Stimulated activated CD4-positive, alpha-beta T cell treated with anti-CD3 and anti-CD28 coated beads, Interleukin-4, amount 100 ng/mL, for 48 hours (primary cell): ENCODE measurements at regions not wholly inside any gene's neighbourhood (a gene's known extent, or its start where the extent isn't known, plus 50 kb on each side); places are given as distances from the start of the nearest gene placed in this dataset.

Experiments used
- DNase-seq, 2 donors: peaks; one replicate each; pipeline ENCODE4 v3.0.0-alpha.2; 2020; ENCODE audit warnings: low read depth in 2 of 2

DNA sequence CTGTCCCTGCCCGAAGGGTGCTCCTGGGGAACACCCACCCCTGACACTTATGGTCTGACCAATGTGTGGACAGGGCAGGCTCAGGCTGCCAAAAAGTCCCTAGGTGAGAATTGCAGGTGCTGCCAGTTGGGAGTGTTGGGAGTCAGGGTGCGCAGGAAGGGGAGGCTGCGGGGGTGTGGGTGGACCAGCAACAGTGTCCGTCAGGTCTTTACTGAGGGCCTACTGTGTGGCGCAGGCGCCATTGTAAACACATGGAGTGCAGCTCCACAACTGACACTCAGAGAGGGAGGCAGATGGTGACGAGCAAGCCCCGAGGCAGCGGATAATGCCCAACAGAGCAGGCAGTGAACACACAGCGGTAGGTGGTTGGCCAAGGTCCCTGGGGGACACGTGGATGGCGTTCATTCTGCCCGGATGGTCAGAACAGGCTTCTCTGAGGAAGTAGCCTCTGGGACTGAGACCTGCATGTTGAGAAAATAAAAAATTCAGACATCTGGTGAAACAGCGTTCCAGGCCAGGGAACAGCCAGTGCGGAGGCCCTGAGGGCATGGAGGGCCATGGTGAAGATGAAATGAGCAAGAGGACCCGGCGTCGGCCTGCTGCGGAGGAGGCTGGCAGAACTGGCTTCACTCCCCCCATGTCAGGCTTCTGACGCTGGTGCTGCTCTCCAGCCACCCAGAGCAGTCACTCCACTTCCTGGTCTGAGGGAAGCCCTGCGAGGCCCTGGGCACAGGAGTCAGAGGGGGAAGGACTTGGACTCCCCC, 136.2 kb upstream of the ZBTB40 start:
- no peak for DNase-seq

GRCh38 chr1:22317231-22317919, 134.3 kb upstream of the ZBTB40 start:
- DNase-seq: peak; percentile 11 to 13

- no peak for DNase-seq
These were observed 133.8 kb upstream of the ZBTB40 start for GRCh38 chr1:22317920-22318243.

GRCh38 chr1:22318279-22318981, 133.2 kb upstream of the ZBTB40 start:
- no peak for DNase-seq

GRCh38 chr1:22319608-22320007, 132.0 kb upstream of the ZBTB40 start:
- no peak for DNase-seq

DNA sequence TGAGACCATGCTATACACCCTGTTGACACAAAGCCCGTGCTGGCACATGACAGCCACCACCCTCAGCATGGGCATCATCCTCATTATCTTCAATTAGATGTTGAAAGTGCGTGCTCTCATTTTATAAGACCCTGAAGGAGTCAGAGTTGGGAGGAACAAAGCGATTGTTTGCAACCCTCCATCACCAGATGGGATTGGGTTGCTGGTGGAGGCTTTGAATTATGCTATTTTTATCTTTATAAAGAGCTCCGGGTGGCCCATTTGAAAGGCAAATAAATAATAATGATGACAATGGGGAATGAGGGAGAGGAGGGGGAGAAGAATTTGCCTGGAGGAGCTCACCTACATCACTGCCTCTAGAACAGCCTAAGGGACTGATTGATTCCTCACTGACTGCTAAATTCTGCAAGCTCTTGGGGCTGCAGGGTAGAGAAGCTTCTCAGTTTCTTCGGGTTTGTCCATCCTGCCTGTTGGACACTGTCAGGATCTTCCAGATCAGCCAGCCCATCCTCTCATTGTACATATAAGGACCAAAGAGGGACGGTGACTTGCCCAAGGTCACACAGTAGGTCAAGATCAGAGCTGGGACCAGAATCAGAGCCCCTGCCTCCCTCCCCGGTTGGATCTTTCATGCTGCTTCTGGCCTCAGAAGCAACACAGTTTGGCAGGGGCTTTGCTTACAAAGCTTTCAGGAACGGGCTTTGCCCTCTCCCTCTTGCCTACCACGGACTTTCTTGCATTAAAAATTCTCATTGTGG, 130.9 kb upstream of the ZBTB40 start:
- no peak for DNase-seq

GRCh38 chr1:22321917-22322316, 129.7 kb upstream of the ZBTB40 start:
- DNase-seq: no peak

DNA sequence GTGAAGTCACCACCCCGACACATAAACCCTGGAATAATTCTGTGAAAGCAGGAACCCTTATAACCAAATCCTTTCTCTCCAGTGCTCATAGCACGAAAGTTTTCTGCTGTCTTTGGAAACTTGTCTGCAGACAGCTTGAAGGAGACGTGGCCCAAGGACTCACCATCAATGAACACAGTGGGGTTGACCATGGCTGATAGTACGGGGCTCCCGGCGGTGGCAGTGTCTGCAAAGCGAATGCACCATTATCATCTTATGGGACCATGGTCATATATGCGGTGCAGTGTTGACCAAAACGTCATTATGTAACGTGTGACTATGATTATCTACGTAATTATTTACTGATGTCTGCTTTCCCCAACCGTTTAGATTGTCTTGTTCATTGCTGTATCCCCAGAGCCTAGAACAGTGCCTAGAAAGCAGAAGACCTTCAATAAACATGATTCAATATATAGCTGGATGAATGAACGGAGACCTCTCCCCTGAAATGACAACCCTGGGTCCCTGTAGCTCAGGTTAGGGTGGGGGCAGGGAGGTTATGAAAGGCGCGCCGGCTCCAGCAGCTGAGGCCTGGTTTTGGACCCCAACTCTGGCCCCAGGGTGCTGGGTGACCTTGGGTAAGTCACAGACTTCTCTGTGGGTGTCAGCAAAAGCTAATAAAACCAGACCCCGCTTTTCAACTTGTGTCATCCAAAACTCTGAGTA, 128.4 kb upstream of the ZBTB40 start:
- DNase-seq: no peak

- no peak for DNase-seq
These were observed 127.7 kb upstream of the ZBTB40 start for GRCh38 chr1:22323846-22324504.

- DNase-seq: no peak
These were observed 125.9 kb upstream of the ZBTB40 start for GRCh38 chr1:22325531-22326371.

- no peak for DNase-seq
These were observed 125.2 kb upstream of the ZBTB40 start for GRCh38 chr1:22326372-22326915.

DNA sequence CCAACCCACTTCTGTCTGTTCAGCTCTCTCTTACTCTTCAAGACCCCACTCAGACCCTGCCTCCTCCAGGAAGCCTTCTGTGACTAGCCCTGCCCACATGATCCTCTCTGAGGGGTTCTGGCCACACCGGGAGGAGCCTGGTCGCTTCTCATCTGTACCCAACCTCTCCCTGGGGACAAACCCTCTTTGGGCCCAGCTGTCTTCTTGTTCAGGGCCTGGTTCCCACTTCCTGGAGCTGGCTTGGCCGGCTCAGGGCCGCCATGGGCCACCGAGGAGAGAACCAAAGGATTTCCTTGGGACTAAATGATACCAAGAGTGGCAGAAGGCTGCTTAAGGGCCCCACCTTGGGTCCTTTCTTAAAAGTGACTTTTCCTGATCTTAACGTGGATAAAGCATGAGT, 124.7 kb upstream of the ZBTB40 start:
- DNase-seq: no peak

DNA sequence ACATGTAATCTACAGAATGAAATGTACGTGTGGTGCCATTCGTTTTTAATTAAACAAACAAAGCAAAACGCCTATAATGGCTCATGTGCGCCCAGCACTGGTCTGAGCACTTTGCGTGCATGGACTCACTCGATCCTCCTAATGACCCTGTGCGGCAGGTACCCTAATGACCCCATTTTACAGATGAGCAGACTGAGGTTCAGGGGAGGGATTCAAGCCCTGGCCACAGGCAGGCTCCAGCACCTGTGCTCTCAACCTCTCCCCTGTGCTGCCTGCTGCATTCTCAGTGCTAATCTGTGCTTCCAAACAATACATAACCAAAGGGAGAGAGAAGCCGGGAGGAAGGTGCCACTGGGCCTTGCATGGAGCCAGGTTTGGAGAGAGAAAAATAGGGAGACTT, 124.2 kb upstream of the ZBTB40 start:
- no peak for DNase-seq

GRCh38 chr1:22328331-22329147, 123.1 kb upstream of the ZBTB40 start:
- no peak for DNase-seq

GRCh38 chr1:22329148-22329515, 122.5 kb upstream of the ZBTB40 start:
- no peak for DNase-seq

DNA sequence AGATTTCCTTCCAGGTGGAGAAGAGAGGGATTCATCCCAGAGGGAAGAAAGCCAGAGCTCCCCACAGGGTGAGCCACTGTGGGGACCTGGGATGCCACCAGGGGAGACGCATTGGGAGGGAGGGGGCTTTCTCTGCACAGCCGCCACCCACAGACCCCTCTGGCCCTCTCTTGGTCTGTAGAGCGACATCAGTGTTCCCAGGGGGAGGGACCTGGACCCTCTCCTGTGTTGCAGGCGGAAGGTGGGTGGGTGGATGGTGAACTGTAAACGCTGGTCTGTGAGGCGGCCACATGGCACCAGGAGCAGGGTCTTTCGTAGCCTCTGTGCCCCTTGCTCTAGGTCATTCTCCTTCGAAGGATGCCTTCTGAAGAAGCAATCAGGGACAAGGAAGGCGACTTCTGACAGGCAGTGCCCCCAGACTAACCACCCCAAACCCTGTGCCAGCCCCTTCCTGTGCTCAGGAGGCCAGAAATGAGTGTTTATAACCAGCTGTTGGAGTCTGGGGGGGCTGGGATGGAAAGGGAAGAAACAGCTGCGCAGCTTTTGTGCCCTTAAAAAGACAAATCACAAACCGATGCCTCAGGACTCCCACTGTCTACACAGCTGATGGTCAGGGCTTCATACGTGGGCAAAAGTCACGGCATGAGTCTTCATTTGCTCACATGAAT, 121.4 kb upstream of the ZBTB40 start:
- DNase-seq: no peak

- DNase-seq: no peak
These were observed 120.9 kb upstream of the ZBTB40 start for GRCh38 chr1:22330760-22331119.

DNA sequence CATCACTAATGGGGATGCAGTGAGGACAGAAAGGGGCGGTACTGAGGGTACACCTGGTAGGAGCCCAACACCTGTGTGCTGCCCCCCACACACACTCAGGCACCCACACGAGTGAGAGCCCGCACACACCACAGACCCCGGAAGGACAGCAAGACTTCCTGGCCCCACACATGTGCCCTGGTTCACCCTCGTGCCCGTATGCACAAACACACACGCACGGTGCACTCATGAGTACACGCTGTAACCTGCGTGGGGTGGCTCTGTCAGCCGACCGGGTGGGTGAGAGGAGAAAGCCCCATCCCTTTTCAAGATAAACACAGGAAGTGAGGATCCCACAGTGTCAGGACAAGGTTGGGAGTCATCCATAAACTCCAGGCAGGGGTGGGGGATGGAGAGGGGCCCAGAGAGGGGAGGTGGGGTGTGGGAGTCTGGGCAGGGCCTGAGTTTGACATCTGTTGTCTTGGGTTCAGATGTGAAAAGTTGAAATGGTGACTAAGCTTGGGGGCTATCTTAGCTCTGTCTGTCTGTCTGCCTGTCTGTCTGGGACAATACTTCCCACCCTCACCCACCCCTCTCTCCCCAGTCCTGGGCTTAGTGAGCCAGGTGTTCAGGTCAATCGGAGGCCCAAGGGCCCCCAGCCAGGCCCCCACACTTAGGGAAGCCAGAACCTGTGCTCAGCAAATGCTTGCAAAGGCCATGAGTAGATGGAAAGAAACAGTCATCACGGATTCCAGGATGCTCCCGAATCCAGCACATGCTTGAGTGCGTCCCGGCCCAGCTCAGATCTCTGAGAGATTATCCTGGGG, 119.8 kb upstream of the ZBTB40 start:
- DNase-seq: no peak
